NCI-H2196 (cell line): ENCODE measurements at regions not wholly inside any gene's neighbourhood (a gene's known extent, or its start where the extent isn't known, plus 50 kb on each side); places are given as distances from the start of the nearest gene placed in this dataset.
"Not testable (repeated sequence)": the region's sequence is repeated elsewhere in the genome, so short reads cannot be mapped to it uniquely, and the experiment has no call there.

ENCODE experiments used
- DNase-seq: peaks from one replicate; lab custom pipeline; 2025; ENCODE audit not compliant: unreplicated experiment; lab: John Stamatoyannopoulos, UW

GRCh38 chr3:166263460-166263859, 426.2 kb upstream of the BCHE start:
- DNase-seq: no peak

GRCh38 chr3:166258293-166258850, 421.1 kb upstream of the BCHE start:
- DNase-seq: not testable (repeated sequence)

GRCh38 chr3:166257715-166258114, 420.5 kb upstream of the BCHE start:
- no peak for DNase-seq

GRCh38 chr3:166248784-166249183, 411.6 kb upstream of the BCHE start:
- DNase-seq: no peak

GRCh38 chr3:166243511-166243910, 406.3 kb upstream of the BCHE start:
- no peak for DNase-seq

- no peak for DNase-seq
These were observed 385.9 kb upstream of the BCHE start for GRCh38 chr3:166223120-166223519.

- no peak for DNase-seq
These were observed 374.2 kb upstream of the BCHE start for GRCh38 chr3:166211451-166211850.

- no peak for DNase-seq
These were observed 372.5 kb upstream of the BCHE start for GRCh38 chr3:166209701-166210100.

- DNase-seq: no peak
These were observed 367.9 kb upstream of the BCHE start for GRCh38 chr3:166205158-166205557.

GRCh38 chr3:166201476-166201875, 364.3 kb upstream of the BCHE start:
- no peak for DNase-seq

GRCh38 chr3:166199491-166199890, 362.3 kb upstream of the BCHE start:
- no peak for DNase-seq

GRCh38 chr3:166195808-166196207, 358.6 kb upstream of the BCHE start:
- DNase-seq: no peak

- no peak for DNase-seq
These were observed 354.2 kb upstream of the BCHE start for GRCh38 chr3:166191411-166191810.

GRCh38 chr3:166190360-166190759, 353.1 kb upstream of the BCHE start:
- DNase-seq: no peak

- DNase-seq: no peak
These were observed 350.0 kb upstream of the BCHE start for GRCh38 chr3:166187237-166187636.

- DNase-seq: no peak
These were observed 348.8 kb upstream of the BCHE start for GRCh38 chr3:166186003-166186402.

- DNase-seq: no peak
These were observed 339.9 kb upstream of the BCHE start for GRCh38 chr3:166177130-166177529.

- no peak for DNase-seq
These were observed 334.5 kb upstream of the BCHE start for GRCh38 chr3:166171695-166172094.

- no peak for DNase-seq
These were observed 332.5 kb upstream of the BCHE start for GRCh38 chr3:166169681-166170080.

GRCh38 chr3:166127969-166128368, 290.7 kb upstream of the BCHE start:
- no peak for DNase-seq

- no peak for DNase-seq
These were observed 288.0 kb upstream of the BCHE start for GRCh38 chr3:166125179-166125578.

GRCh38 chr3:166123576-166123975, 286.4 kb upstream of the BCHE start:
- DNase-seq: no peak

- no peak for DNase-seq
These were observed 285.9 kb upstream of the BCHE start for GRCh38 chr3:166123088-166123487.

- DNase-seq: no peak
These were observed 280.8 kb upstream of the BCHE start for GRCh38 chr3:166118049-166118448.
